Thoracic aorta (tissue), 2 donors: ENCODE measurements at regions not wholly inside any gene's neighbourhood (a gene's known extent, or its start where the extent isn't known, plus 50 kb on each side); places are given as distances from the start of the nearest gene placed in this dataset.

ENCODE experiments used
- ATAC-seq: fragments of 150-250 bp; one replicate; pipeline ENCODE4 v1.8.0; 2017; ENCODE audit warnings: low read depth; ENCODE audit not compliant: insufficient number of reproducible peaks, low FRiP score
- DNase-seq: peaks from one replicate; pipeline ENCODE4 v3.0.0-alpha.2; 2020; ENCODE audit warnings: low spot score
- H3K27ac ChIP-seq, 2 donors: fragments of 200-600 bp; sonication (generic); 1 replicate in 1 of 2; 2 replicates in 1 of 2; pipeline ENCODE4 v1.5.1; 2016; ENCODE audit warnings: mild to moderate bottlenecking in 2 of 2, moderate library complexity in 2 of 2
- H3K27me3 ChIP-seq: fragments of 200-600 bp; sonication (generic); replicated peaks from 2 replicates; pipeline ENCODE4 v1.6.0; 2016; ENCODE audit warnings: mild to moderate bottlenecking; ENCODE audit not compliant: insufficient read depth
- H3K36me3 ChIP-seq: fragments of 200-600 bp; sonication (generic); one replicate; pipeline ENCODE4 v1.5.1; 2016
- H3K4me1 ChIP-seq, 2 donors: fragments of 200-600 bp; sonication (generic); 1 replicate in 1 of 2; 2 replicates in 1 of 2; pipeline versions ENCODE4 v1.5.1 to v1.6.0; 2016; ENCODE audit warnings: low read depth in 2 of 2, mild to moderate bottlenecking in 1 of 2; ENCODE audit not compliant: control insufficient read depth in 1 of 2
- H3K4me3 ChIP-seq: fragments of 200-600 bp; sonication (generic); 2 replicates; pipeline ENCODE4 v1.5.1; 2016; ENCODE audit warnings: mild to moderate bottlenecking
- H3K9me3 ChIP-seq: fragments of 200-600 bp; sonication (generic); 2 replicates; pipeline ENCODE4 v1.5.1; 2016
- TF ChIP-seq, protein P1 (sequence below): fragments of 200-600 bp; sonication (generic); IDR thresholded peaks from one replicate; pipeline ENCODE4 v1.5.1; 2019; ENCODE audit warnings: antibody characterized with exemption

DNA sequence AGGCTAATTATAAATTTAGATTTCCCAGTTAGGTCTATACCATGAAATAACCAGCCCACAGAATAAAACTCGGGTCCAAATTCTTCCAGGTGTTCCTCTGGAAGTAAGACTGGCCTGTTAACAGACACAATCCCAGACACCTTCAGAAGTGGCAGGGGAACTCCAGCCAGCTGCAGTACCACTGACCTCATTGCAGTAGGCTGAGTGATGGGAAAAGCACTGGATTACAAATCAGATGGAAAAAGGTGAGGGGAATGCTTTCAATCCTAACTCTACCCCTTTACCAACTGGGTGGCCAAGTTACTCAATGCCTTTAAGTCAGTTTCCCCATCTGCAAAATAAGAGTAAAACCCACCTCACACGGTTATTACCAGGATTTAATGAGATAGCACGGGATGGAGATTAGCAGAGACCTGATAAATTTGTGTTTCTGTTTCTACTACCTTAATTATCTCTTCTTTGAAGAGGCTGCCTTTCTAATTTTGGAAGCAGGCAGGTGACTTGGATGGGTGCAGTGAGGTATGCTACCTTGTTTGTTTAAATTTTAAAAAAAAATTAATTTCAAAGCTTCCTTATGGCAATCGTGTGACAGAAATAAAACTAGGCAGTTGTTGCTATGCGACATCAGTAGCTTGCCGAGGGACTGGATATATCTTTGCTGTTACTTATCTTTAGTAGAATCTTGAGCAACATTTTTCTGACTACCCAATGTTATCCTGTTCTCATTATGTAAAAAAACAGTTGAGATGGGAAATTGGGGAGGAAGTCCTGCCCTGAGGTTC is 167.3 kb upstream of the GRIN2B start:
- Histone ChIP-seq H3K4me1 (no peaks in the 10 kb centered on the region), H3K9me3 (no peaks in the 10 kb centered on the region)

GRCh38 chr12:14153803-14154202 is 172.4 kb upstream of the GRIN2B start:
- Histone ChIP-seq H3K4me1 (no peaks in the 10 kb centered on the region), H3K27ac (no peak overlapping the region), H3K27me3 (no peaks in the 10 kb centered on the region), H3K4me3 (no peak overlapping the region), H3K36me3 (no peaks in the 10 kb centered on the region), H3K9me3 (no peaks in the 10 kb centered on the region)
- DNase-seq (no peak), ATAC-seq (no peak)
- TF ChIP-seq, protein P1, sequence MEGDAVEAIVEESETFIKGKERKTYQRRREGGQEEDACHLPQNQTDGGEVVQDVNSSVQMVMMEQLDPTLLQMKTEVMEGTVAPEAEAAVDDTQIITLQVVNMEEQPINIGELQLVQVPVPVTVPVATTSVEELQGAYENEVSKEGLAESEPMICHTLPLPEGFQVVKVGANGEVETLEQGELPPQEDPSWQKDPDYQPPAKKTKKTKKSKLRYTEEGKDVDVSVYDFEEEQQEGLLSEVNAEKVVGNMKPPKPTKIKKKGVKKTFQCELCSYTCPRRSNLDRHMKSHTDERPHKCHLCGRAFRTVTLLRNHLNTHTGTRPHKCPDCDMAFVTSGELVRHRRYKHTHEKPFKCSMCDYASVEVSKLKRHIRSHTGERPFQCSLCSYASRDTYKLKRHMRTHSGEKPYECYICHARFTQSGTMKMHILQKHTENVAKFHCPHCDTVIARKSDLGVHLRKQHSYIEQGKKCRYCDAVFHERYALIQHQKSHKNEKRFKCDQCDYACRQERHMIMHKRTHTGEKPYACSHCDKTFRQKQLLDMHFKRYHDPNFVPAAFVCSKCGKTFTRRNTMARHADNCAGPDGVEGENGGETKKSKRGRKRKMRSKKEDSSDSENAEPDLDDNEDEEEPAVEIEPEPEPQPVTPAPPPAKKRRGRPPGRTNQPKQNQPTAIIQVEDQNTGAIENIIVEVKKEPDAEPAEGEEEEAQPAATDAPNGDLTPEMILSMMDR: no peak

More for the DNA sequence above, 167.3 kb upstream of the GRIN2B start:
- H3K27ac ChIP-seq: no peak overlapping the region
- ATAC-seq (no peak), DNase-seq (no peak)
- TF ChIP-seq, protein P1: no peak
- no peaks in the 10 kb centered on the region for H3K27me3 ChIP-seq
- no peaks in the 10 kb centered on the region for H3K36me3 ChIP-seq
- H3K4me3 ChIP-seq: no peak overlapping the region

- Histone ChIP-seq H3K9me3 (no peaks in the 10 kb centered on the region), H3K4me1 (no peaks in the 10 kb centered on the region), H3K27ac (no peak overlapping the region), H3K36me3 (no peaks in the 10 kb centered on the region), H3K27me3 (no peaks in the 10 kb centered on the region), H3K4me3 (no peak overlapping the region)
- no peak for ATAC-seq
- TF ChIP-seq, protein P1: no peak
- no peak for DNase-seq
Measured at GRCh38 chr12:14156606-14157005, 175.2 kb upstream of the GRIN2B start.

DNA sequence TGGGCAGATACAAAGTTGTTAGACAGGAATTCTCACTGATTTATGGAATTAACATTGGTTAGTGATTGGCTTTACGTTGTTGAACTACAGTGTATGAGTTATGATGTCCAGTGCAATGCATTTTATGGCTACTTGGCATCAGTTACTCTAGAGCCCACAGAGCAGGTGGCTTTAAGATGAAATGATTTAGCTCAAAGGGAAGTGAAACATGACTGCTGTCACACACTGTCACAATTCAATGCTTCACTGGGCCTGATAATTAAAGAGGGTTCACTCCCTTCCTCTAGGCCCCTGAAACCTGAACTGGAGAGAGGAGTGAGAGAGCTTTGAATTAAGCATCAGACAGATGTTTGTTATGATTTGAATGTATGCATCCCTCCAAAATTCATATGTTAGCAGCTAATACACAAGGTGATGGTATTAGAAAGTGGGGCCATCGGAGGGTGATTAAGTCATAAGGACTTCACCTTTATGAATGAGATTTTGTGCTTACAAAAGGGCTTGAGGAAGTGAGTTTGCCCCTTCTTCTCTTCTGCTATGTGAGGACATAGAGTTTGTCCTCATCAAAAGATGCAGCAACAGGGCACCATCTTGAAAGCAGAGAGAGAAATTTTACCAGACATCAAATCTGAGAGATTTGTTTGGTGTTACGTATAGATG is 175.8 kb upstream of the GRIN2B start:
- no peak for ATAC-seq
- no peak overlapping the region for H3K27ac ChIP-seq
- no peak overlapping the region for H3K4me3 ChIP-seq
- H3K36me3 ChIP-seq: no peaks in the 10 kb centered on the region
- no peaks in the 10 kb centered on the region for H3K9me3 ChIP-seq
- TF ChIP-seq, protein P1: no peak
- DNase-seq: no peak
- no peaks in the 10 kb centered on the region for H3K4me1 ChIP-seq
- H3K27me3 ChIP-seq: no peaks in the 10 kb centered on the region

- TF ChIP-seq, protein P1: no peak
- ATAC-seq: no peak
- H3K9me3 ChIP-seq: no peaks in the 10 kb centered on the region
Measured at GRCh38 chr12:14164266-14164665, 182.9 kb upstream of the GRIN2B start.

More at GRCh38 chr12:14164266-14164665, 182.9 kb upstream of the GRIN2B start:
- Histone ChIP-seq H3K27ac (no peak overlapping the region), H3K27me3 (no peaks in the 10 kb centered on the region), H3K4me3 (no peak overlapping the region), H3K36me3 (no peaks in the 10 kb centered on the region), H3K4me1 (no peaks in the 10 kb centered on the region)
- no peak for DNase-seq
